T47D (cell line): ENCODE measurements at regions not wholly inside any gene's neighbourhood (a gene's known extent, or its start where the extent isn't known, plus 50 kb on each side); places are given as distances from the start of the nearest gene placed in this dataset.

Source experiments
- DNase-seq, 2 experiments: peaks; one replicate each; pipeline versions ENCODE4 v3.0.0 to v3.0.0-alpha.2; 2011 to 2012; ENCODE audit warnings: low read depth in 1 of 2, low spot score in 1 of 2
- JUND ChIP-seq: IDR thresholded peaks from 2 replicates; pipeline ENCODE4 v1.6.1; 2012; ENCODE audit warnings: low read depth
- in situ Hi-C: cut with HindIII; loops from 2 replicates; pipeline ENCODE4 v1.10.0; 2016; ENCODE audit warnings: low sequenced_read_pairs, low pct_unique_long_range_greater_than_20kb

GRCh38 chr1:244958593-244958992 lies 94.2 kb upstream of the HNRNPU start:
- in situ Hi-C loops: no loop called here
- no peak for DNase-seq
- no peak for TF ChIP-seq JUND

- no peak for DNase-seq
- TF ChIP-seq JUND: no peak
- in situ Hi-C loops: no loop called here
These were observed 93.2 kb upstream of the HNRNPU start for GRCh38 chr1:244957525-244957924.

DNA sequence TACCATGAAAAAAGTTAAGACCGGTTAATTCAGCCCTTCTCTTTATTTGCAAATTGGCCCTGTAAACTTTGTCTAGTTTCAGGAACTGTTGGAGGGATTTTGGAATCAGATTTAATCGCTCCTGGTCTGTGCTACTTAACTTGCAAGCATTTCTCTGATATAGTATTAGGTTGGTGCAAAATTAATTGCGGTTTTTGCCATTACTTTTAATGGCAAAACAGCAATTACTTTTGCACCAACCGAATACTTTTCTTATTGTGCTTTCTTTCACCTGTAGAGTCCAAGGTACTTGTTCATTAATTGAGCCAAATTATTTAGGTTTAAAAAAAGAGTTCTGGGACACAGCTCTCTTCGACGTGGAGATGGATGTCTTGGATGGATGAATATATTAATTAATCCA lies 92.8 kb upstream of the HNRNPU start:
- DNase-seq: no peak
- no peak for TF ChIP-seq JUND
- in situ Hi-C loops: no loop called here

- DNase-seq: peak in 1 of 2 experiments; percentile 74
- TF ChIP-seq JUND: no peak
- in situ Hi-C loops: no loop called here
These were observed 91.3 kb upstream of the HNRNPU start for GRCh38 chr1:244955661-244956060.

DNA sequence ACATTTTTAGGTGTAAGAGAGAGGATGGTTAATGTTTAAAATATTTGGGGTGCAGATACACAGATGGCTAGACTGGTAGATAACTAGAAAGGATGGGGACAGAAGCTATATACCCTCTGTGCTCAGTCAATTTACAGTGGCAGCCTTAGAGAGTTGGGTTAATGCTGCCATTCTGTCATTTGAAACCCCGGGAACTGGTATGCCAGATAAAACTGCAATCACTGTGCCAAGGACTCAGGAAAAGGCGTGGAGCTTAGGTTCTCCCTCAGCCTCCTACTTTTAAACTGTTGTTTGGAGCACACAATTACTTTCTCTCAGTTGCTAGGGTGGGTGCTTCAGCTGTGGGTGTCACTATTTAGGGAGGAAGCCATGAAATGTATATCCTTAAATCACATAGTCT lies 90.0 kb upstream of the HNRNPU start:
- TF ChIP-seq JUND: no peak
- no peak for DNase-seq
- in situ Hi-C loops: no loop called here

- TF ChIP-seq JUND: no peak
- DNase-seq: no peak
- in situ Hi-C loops: no loop called here
These were observed 89.6 kb upstream of the HNRNPU start for GRCh38 chr1:244953901-244954300.

DNA sequence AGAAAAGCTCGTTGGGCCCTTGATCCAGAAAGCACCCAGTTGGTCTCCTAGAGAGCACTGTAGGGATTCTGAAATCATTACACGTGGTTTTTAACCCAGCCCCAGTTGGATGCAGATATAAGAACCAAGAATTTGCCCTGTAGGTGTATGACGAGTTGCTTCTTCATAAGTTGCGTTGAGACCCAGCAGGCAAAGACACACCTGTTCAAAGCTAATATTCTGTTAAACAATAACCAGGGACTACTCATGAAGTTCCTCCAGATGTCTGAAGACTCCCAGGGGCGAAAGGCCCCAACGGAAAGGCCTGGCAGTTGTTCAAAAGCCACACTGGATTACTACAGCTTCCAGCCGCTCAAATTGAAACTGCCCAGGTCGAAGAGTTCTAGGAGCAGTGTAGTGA lies 88.6 kb upstream of the HNRNPU start:
- in situ Hi-C loops: no loop called here

GRCh38 chr1:244952280-244952933 lies 88.1 kb upstream of the HNRNPU start:
- TF ChIP-seq JUND: no peak
- DNase-seq: no peak
- in situ Hi-C loops: no loop called here

More for the DNA sequence above, 88.6 kb upstream of the HNRNPU start:
- peak in 1 of 2 experiments; percentile 79 for DNase-seq
- no peak for TF ChIP-seq JUND

DNA sequence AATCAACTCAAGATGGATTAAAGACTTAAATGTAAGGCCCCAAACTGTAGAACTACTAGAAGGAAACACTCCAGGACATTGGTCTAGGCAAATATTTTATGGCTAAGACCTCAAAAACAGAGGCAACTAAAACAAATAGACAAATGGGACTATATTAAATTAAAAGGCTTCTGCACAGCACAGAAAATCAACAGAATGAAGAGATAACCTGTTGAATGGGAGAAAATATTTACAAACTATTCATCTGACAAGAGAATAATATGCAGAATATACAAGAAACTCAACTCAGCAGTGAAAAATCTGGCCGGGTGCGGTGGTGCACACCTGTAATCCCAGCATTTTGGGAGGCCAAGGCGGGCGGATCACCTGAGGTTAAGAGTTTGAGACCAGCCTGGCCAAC lies 84.1 kb upstream of the HNRNPU start:
- DNase-seq: no peak
- in situ Hi-C loops: no loop called here
- no peak for TF ChIP-seq JUND

- in situ Hi-C loops: no loop called here
- no peak for DNase-seq
- TF ChIP-seq JUND: no peak
These were observed 80.8 kb upstream of the HNRNPU start for GRCh38 chr1:244945109-244945671.

- no peak for TF ChIP-seq JUND
- in situ Hi-C loops: no loop called here
- DNase-seq: no peak
These were observed 76.8 kb upstream of the HNRNPU start for GRCh38 chr1:244941121-244941520.

- TF ChIP-seq JUND: no peak
- DNase-seq: no peak
- in situ Hi-C loops: no loop called here
These were observed 72.8 kb upstream of the HNRNPU start for GRCh38 chr1:244937099-244937498.

DNA sequence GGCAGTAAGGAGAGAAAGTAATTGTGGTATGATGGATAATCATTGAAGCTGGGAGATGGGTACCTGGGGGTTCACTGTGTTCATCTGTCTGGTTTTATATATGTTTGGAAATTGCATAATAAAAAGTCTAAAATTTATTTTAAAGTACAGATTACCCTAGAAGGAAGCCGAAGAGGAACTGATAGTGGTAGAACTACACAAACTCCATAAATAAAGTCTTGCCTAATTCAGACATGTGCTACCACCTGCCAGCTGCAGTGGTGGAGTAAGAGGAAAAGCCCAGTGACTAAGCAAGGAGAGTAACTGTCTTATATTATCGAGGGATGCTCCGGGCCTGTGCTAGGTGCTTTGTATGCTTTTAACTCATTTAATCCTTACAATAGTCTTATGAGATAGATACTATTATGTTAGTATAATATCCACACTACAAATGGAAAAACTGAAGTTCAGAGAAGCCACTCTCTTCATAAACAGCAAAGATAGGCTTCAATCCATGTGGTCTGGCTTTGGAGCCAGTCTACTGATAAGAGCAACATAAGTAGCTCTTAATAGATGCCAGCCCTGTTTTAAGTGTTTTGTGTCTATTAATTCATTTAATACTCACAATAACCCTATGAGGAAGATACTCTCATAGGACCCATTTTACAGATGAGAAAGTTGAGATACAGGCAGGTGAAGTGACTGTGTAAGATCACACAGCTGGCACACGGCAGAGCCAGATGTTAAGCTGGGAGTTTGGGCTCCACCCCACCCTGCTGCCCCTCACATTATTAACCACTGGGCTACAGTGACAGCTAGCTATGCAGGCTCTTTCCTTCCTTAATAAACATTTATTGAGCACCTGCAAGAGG lies 56.8 kb upstream of the HNRNPU start:
- in situ Hi-C loops: no loop called here
- TF ChIP-seq JUND: no peak
- DNase-seq: no peak
